HEK293 (cell line): ENCODE measurements at regions not wholly inside any gene's neighbourhood (a gene's known extent, or its start where the extent isn't known, plus 50 kb on each side); places are given as distances from the start of the nearest gene placed in this dataset.

Experiments
- CTCF ChIA-PET: fragments of 350-600 bp; formaldehyde crosslinking; extraction: SDS; loops from one replicate; lab custom pipeline; 2021; ENCODE audit warnings: antibody characterized with exemption; lab: Yijun Ruan, JAX
- POLR2A ChIA-PET: fragments of 300-600 bp; formaldehyde crosslinking; extraction: SDS; loops from one replicate; lab custom pipeline; 2020; ENCODE audit warnings: antibody characterized with exemption, inconsistent platforms; lab: Yijun Ruan, JAX
- H3K27ac ChIP-seq: fragments of 200-500 bp; sonication (Bioruptor generic); 2 replicates; pipeline ENCODE4 v1.5.1; 2014; ENCODE audit warnings: low read depth, low read length, control low read depth, inconsistent platforms; ENCODE audit errors: extremely low read depth
- H3K36me3 ChIP-seq, 2 experiments: fragments of 200-500 bp in 1 of 2; sonication (Bioruptor generic) in 1 of 2; 1 replicate in 1 of 2; 2 replicates in 1 of 2; pipeline ENCODE4 v1.5.1; 2014 to 2017; ENCODE audit warnings: inconsistent platforms in 2 of 2, low read length in 2 of 2; ENCODE audit not compliant: control insufficient read depth in 2 of 2, insufficient read depth in 1 of 2
- H3K4me1 ChIP-seq: fragments of 200-500 bp; sonication (Bioruptor generic); 2 replicates; pipeline ENCODE4 v1.5.1; 2014; ENCODE audit warnings: mild to moderate bottlenecking, low read length, inconsistent platforms; ENCODE audit not compliant: control insufficient read depth, insufficient read depth
- H3K4me3 ChIP-seq: 2 replicates; pipeline ENCODE4 v1.5.1; 2011; ENCODE audit warnings: low read depth, mild to moderate bottlenecking, control low read depth, low read length, moderate library complexity
- H3K9me3 ChIP-seq: fragments of 200-500 bp; sonication (Bioruptor generic); 2 replicates; pipeline ENCODE4 v1.5.1; 2014; ENCODE audit warnings: low read depth, low read length, inconsistent platforms; ENCODE audit not compliant: control insufficient read depth, insufficient read depth
- GLIS1 ChIP-seq: fragments of 450-650 bp; formaldehyde crosslinking; IDR thresholded peaks from 2 replicates; pipeline ENCODE4 v1.5.1; 2016; ENCODE audit warnings: missing biosample characterization, missing genetic modification characterization
- HOXC10 ChIP-seq: sonication (generic); formaldehyde crosslinking; IDR thresholded peaks from 2 replicates; pipeline ENCODE4 v1.8.1; 2023; ENCODE audit warnings: mild to moderate bottlenecking, missing genetic modification reagents
- SCRT1 ChIP-seq: fragments of 450-650 bp; formaldehyde crosslinking; IDR thresholded peaks from 2 replicates; pipeline ENCODE4 v1.5.1; 2016; ENCODE audit warnings: missing biosample characterization, missing genetic modification characterization, borderline replicate concordance
- WT1 ChIP-seq: fragments of 450-650 bp; formaldehyde crosslinking; IDR thresholded peaks from 2 replicates; pipeline ENCODE4 v1.5.1; 2016; ENCODE audit warnings: missing biosample characterization, missing genetic modification characterization
- ZBTB1 ChIP-seq: fragments of 450-650 bp; formaldehyde crosslinking; IDR thresholded peaks from 2 replicates; pipeline ENCODE4 v1.5.1; 2016; ENCODE audit warnings: missing biosample characterization, missing genetic modification characterization
- ZNF132 ChIP-seq: fragments of 450-650 bp; formaldehyde crosslinking; IDR thresholded peaks from 2 replicates; pipeline ENCODE4 v1.5.1; 2017; ENCODE audit warnings: missing biosample characterization, missing genetic modification characterization, borderline replicate concordance
- ZNF16 ChIP-seq: fragments of 450-650 bp; formaldehyde crosslinking; IDR thresholded peaks from 2 replicates; pipeline ENCODE4 v1.5.1; 2016; ENCODE audit warnings: low read depth, missing biosample characterization, missing genetic modification characterization
- ZNF19 ChIP-seq: fragments of 450-650 bp; formaldehyde crosslinking; IDR thresholded peaks from 2 replicates; pipeline ENCODE4; 2016; ENCODE audit warnings: missing biosample characterization, missing genetic modification characterization, low read depth
- ZNF2 ChIP-seq: fragments of 450-650 bp; formaldehyde crosslinking; IDR thresholded peaks from 2 replicates; pipeline ENCODE4 v1.5.1; 2016; ENCODE audit warnings: missing biosample characterization, missing genetic modification characterization
- ZNF239 ChIP-seq: fragments of 450-650 bp; formaldehyde crosslinking; IDR thresholded peaks from 2 replicates; pipeline ENCODE4 v1.5.1; 2016; ENCODE audit warnings: missing biosample characterization, missing genetic modification characterization
- ZNF24 ChIP-seq: fragments of 450-650 bp; formaldehyde crosslinking; IDR thresholded peaks from 2 replicates; pipeline ENCODE4 v1.5.1; 2016; ENCODE audit warnings: missing biosample characterization, missing genetic modification characterization
- ZNF354C ChIP-seq: fragments of 450-650 bp; formaldehyde crosslinking; IDR thresholded peaks from 2 replicates; pipeline ENCODE4 v1.5.1; 2016; ENCODE audit warnings: missing biosample characterization, missing genetic modification characterization, low read depth, borderline replicate concordance
- ZNF416 ChIP-seq: fragments of 450-650 bp; formaldehyde crosslinking; IDR thresholded peaks from 2 replicates; pipeline ENCODE4 v1.5.1; 2016; ENCODE audit warnings: missing biosample characterization, missing genetic modification characterization
- ZNF548 ChIP-seq: fragments of 450-650 bp; formaldehyde crosslinking; IDR thresholded peaks from 2 replicates; pipeline ENCODE4 v1.5.1; 2016; ENCODE audit warnings: missing biosample characterization, missing genetic modification characterization
- ZNF585B ChIP-seq: fragments of 450-650 bp; formaldehyde crosslinking; IDR thresholded peaks from 2 replicates; pipeline ENCODE4 v1.5.1; 2016; ENCODE audit warnings: missing biosample characterization, missing genetic modification characterization
- ZNF629 ChIP-seq: fragments of 450-650 bp; formaldehyde crosslinking; IDR thresholded peaks from 2 replicates; pipeline ENCODE4 v1.5.1; 2017; ENCODE audit warnings: missing biosample characterization, missing genetic modification characterization
- ZNF768 ChIP-seq: fragments of 450-650 bp; formaldehyde crosslinking; IDR thresholded peaks from 2 replicates; pipeline ENCODE4 v1.5.1; 2018; ENCODE audit warnings: missing biosample characterization, mild to moderate bottlenecking, missing genetic modification characterization
- ZNF785 ChIP-seq: fragments of 450-650 bp; formaldehyde crosslinking; IDR thresholded peaks from 2 replicates; pipeline ENCODE4 v1.5.1; 2016; ENCODE audit warnings: missing biosample characterization, missing genetic modification characterization
- ZSCAN30 ChIP-seq: fragments of 450-650 bp; IDR thresholded peaks from 2 replicates; pipeline ENCODE4 v1.5.1; 2018; ENCODE audit warnings: missing biosample characterization, mild to moderate bottlenecking, missing genetic modification characterization, moderate library complexity
- TF ChIP-seq, protein P1 (sequence below): fragments of 450-650 bp; formaldehyde crosslinking; IDR thresholded peaks from 2 replicates; pipeline ENCODE4 v1.5.1; 2016; ENCODE audit warnings: missing biosample characterization, missing genetic modification characterization
- TF ChIP-seq, protein P2 (sequence below): fragments of 450-650 bp; formaldehyde crosslinking; IDR thresholded peaks from 2 replicates; pipeline ENCODE4 v1.5.1; 2016; ENCODE audit warnings: missing biosample characterization, missing genetic modification characterization, low read depth
- TF ChIP-seq, protein P3 (sequence below): fragments of 450-650 bp; formaldehyde crosslinking; IDR thresholded peaks from 2 replicates; pipeline ENCODE4 v1.5.1; 2016; ENCODE audit warnings: missing biosample characterization, missing genetic modification characterization
- TF ChIP-seq, protein P4 (sequence below): fragments of 450-650 bp; formaldehyde crosslinking; IDR thresholded peaks from 2 replicates; pipeline ENCODE4 v1.5.1; 2016; ENCODE audit warnings: missing biosample characterization, missing genetic modification characterization

DNA sequence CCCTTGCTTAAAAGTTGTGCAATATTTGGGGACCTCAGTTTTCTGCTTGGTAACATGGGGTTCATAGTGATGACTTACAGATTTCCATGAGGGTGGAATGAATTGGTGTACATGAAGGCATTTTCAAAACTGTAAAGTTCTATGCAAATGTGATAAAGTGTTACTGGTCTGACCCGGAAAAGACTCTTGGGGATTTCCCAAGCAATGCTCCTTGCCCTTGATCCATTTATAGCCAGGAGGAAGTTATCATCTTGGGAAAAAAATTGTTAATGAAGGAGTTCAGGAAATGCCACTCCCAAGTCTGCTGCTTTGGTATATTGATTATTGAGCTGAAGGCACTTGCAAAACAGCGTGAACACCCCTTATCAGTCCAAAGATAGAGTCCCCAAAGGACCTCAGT lies 96.3 kb upstream of the ZPBP start (continued):
- TF ChIP-seq, protein P1, sequence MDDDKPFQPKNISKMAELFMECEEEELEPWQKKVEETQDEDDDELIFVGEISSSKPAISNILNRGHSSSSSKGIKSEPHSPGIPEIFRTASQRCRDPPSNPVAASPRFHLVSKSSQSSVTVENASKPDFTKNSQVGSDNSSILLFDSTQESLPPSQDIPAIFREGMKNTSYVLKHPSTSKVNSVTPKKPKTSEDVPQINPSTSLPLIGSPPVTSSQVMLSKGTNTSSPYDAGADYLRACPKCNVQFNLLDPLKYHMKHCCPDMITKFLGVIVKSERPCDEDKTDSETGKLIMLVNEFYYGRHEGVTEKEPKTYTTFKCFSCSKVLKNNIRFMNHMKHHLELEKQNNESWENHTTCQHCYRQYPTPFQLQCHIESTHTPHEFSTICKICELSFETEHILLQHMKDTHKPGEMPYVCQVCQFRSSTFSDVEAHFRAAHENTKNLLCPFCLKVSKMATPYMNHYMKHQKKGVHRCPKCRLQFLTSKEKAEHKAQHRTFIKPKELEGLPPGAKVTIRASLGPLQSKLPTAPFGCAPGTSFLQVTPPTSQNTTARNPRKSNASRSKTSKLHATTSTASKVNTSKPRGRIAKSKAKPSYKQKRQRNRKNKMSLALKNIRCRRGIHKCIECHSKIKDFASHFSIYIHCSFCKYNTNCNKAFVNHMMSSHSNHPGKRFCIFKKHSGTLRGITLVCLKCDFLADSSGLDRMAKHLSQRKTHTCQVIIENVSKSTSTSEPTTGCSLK (tag by site-specific recombination): no peak
- TF ChIP-seq ZNF585B (tag by site-specific recombination): no peak
- TF ChIP-seq ZNF16 (tag by site-specific recombination): no peak
- TF ChIP-seq ZNF239 (tag by site-specific recombination): no peak
- no peak for TF ChIP-seq ZNF132 (tag by site-specific recombination)
- TF ChIP-seq, all 188 proteins: peak for 0

DNA sequence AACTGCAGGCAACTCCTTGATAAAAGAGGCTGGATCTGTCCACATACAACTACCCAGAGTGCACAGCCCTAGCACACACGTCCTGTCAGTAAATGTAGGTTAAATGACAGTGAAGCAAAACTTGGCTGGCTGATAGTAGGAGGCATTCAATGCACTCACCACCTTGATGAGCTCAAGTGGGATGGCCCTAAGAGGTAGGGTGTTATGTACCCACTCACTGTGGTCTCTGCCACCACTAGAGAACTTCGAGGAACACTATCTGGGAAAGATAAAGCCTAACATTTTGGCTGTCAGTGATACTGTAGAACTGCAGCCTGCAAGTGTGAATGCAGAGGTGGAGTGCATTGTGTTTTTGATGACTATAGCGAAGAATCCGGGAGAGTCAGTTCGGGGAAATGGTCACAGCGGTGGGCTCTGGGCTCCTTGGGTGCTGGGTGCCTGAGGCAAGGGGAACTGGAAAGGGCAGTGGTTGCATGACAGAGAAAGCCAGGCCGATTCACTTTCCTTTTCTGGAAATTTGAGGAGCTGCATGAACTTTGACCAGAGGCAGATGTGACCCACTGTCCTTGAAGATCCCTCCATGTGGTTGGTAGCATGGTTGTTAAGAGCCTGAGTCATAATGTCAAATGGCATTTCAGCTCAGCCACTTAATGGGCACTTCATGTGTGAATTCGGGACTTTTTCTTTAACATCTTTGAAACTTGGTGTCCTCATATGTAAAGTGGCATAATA lies 93.1 kb upstream of the ZPBP start:
- H3K9me3 ChIP-seq: no peaks in the 10 kb centered on the region
- H3K36me3 ChIP-seq: no peaks in the 10 kb centered on the region
- CTCF ChIA-PET: interaction anchor here (1.5 kb wide), 1 partner anchor 19 kb away, joined by 4 read pairs; no protein-coding TSS in a partner anchor
- H3K4me3 ChIP-seq: no peak overlapping the region
- H3K4me1 ChIP-seq: no peaks in the 10 kb centered on the region
- TF ChIP-seq WT1 (no peak), ZSCAN30 (tag by site-specific recombination) (no peak), ZNF2 (tag by site-specific recombination) (no peak), ZNF416 (tag by site-specific recombination) (no peak), GLIS1 (tag by site-specific recombination) (no peak), HOXC10 (CRISPR knock-in tag) (no peak), ZNF354C (tag by site-specific recombination) (no peak), ZNF785 (tag by site-specific recombination) (no peak), ZNF629 (no peak), ZNF19 (tag by site-specific recombination) (no peak), ZBTB1 (no peak), ZNF24 (no peak), ZNF768 (tag by site-specific recombination) (no peak), ZNF548 (no peak), SCRT1 (tag by site-specific recombination) (no peak)
- TF ChIP-seq, protein P2, sequence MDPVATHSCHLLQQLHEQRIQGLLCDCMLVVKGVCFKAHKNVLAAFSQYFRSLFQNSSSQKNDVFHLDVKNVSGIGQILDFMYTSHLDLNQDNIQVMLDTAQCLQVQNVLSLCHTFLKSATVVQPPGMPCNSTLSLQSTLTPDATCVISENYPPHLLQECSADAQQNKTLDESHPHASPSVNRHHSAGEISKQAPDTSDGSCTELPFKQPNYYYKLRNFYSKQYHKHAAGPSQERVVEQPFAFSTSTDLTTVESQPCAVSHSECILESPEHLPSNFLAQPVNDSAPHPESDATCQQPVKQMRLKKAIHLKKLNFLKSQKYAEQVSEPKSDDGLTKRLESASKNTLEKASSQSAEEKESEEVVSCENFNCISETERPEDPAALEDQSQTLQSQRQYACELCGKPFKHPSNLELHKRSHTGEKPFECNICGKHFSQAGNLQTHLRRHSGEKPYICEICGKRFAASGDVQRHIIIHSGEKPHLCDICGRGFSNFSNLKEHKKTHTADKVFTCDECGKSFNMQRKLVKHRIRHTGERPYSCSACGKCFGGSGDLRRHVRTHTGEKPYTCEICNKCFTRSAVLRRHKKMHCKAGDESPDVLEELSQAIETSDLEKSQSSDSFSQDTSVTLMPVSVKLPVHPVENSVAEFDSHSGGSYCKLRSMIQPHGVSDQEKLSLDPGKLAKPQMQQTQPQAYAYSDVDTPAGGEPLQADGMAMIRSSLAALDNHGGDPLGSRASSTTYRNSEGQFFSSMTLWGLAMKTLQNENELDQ: no peak
- TF ChIP-seq, protein P3, sequence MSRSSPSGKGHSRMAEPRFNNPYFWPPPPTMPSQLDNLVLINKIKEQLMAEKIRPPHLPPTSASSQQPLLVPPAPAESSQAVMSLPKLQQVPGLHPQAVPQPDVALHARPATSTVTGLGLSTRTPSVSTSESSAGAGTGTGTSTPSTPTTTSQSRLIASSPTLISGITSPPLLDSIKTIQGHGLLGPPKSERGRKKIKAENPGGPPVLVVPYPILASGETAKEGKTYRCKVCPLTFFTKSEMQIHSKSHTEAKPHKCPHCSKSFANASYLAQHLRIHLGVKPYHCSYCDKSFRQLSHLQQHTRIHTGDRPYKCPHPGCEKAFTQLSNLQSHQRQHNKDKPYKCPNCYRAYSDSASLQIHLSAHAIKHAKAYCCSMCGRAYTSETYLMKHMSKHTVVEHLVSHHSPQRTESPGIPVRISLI (tag by site-specific recombination): no peak
- TF ChIP-seq, protein P4, sequence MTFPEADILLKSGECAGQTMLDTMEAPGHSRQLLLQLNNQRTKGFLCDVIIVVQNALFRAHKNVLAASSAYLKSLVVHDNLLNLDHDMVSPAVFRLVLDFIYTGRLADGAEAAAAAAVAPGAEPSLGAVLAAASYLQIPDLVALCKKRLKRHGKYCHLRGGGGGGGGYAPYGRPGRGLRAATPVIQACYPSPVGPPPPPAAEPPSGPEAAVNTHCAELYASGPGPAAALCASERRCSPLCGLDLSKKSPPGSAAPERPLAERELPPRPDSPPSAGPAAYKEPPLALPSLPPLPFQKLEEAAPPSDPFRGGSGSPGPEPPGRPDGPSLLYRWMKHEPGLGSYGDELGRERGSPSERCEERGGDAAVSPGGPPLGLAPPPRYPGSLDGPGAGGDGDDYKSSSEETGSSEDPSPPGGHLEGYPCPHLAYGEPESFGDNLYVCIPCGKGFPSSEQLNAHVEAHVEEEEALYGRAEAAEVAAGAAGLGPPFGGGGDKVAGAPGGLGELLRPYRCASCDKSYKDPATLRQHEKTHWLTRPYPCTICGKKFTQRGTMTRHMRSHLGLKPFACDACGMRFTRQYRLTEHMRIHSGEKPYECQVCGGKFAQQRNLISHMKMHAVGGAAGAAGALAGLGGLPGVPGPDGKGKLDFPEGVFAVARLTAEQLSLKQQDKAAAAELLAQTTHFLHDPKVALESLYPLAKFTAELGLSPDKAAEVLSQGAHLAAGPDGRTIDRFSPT (tag by site-specific recombination): no peak
- no peak overlapping the region for H3K27ac ChIP-seq
- POLR2A ChIA-PET: no interaction called here
